ENCODE measurements at regions not wholly inside any gene's neighbourhood (a gene's known extent, or its start where the extent isn't known, plus 50 kb on each side); places are given as distances from the start of the nearest gene placed in this dataset.
"Not testable (repeated sequence)": the region's sequence is repeated elsewhere in the genome, so short reads cannot be mapped to it uniquely, and the experiment has no call there.

DNA sequence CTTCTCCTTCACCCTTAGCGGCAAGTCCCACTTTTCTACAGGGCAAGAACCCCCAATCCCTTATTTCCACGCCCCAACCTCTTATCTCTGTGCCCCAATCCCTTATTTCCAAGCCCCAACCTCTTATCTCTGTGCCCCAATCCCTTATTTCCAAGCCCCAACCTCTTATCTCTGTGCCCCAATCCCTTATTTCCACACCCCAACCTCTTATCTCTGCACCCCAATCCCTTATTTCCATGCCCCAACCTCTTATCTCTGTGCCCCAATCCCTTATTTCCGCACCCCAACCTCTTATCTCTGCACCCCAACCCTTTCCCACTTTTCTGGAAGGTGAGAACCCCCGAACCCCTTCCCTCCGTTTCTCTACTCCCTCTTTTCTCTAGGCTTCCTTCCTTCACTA is 116.1 kb upstream of the GJE1 start:
- not testable (repeated sequence) for DNase-seq (ENCODE audit: insufficient read length, low spot score); FAIRE-seq

- FAIRE-seq; DNase-seq (ENCODE audit: insufficient read length, low spot score): not testable (repeated sequence)
Observed at GRCh38 chr6:142015463-142015862, 117.3 kb upstream of the GJE1 start.

DNA sequence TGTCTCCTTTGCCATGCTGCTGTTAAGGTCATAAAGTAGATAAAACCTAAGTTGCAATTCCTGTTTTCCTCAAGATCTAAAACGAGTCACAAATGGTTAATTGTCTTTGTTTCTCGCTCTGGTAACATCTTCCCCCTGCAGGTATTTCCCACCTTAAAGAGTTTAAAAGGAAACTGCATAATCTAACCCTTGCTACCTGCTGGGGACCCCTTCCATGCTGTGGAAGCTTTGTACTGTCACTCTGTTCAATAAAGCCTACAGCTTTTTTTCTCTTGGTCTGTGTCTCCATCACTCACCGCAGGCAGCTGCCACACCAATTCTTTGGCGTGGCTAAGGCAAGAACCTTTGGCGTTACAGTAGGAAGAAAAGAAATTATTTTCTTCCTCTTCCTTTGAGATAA is 117.7 kb upstream of the GJE1 start:
- DNase-seq (ENCODE audit: insufficient read length, low spot score), result no peak
- no peak for FAIRE-seq

DNA sequence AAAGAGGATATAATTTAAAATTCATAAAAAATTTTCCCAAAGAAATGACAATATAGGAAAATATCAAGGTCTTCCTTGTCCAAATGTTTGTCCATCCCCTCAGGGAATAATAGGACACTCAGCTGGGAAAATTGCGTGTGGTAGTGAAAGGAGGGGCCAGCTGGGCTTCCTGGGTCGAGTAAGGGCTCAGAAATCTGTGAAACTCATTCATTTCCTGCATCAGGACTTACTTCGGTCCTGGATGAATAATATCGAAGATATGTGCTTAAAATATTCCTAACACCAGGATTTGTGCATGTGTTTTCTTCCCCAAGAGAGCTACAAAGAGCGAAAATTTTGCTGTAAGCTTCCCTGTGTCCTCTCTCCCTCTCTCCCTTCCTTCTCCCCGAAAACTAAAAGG is 118.2 kb upstream of the GJE1 start:
- FAIRE-seq, result no peak
- DNase-seq (ENCODE audit: insufficient read length, low spot score), result no peak

- no peak for DNase-seq (ENCODE audit: insufficient read length, low spot score)
Observed at GRCh38 chr6:142013875-142014495, 118.7 kb upstream of the GJE1 start.

DNA sequence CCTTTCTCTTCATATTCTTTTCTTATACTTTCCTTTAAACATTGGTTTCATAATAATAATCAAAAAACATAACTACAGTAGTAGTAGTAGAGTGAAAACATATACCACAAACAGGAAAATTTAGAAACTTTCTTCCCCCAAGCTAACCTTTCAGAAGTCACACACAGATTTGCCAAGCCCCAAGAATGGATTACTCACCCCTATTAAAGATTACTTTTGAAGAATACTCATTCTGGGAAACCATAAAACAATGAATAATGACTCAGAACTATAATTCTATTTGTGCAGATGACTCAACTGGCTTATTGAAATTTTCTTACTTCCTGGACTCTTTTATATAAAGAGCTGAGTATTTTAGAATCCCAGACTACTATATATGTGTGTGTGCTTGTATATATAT is 119.4 kb upstream of the GJE1 start:
- no peak for DNase-seq (ENCODE audit: insufficient read length, low spot score)
- FAIRE-seq, result no peak

More at GRCh38 chr6:142013875-142014495, 118.7 kb upstream of the GJE1 start:
- FAIRE-seq, result no peak

GRCh38 chr6:142011775-142012174 is 121.0 kb upstream of the GJE1 start:
- DNase-seq (ENCODE audit: insufficient read length, low spot score) (no peak), FAIRE-seq (no peak)

DNA sequence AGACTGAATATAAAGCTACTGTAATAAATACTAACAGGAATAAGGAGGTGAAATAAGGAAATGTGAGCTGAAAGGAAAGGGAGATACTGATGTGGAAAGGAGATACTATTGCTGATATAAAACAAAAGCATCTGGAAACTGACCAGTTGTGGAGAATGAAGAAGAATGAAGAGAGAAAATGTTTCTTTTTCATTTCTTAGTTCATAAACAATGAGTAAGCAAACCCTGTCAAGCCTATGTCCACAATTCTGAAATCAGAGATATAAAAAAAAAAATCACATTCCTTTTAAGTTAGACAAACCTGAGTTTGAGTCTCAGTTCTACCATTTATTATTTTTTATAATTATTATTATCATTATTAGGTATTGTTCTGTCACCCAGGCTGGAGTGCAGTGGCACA is 121.6 kb upstream of the GJE1 start:
- no peak for DNase-seq (ENCODE audit: insufficient read length, low spot score)
- no peak for FAIRE-seq

DNA sequence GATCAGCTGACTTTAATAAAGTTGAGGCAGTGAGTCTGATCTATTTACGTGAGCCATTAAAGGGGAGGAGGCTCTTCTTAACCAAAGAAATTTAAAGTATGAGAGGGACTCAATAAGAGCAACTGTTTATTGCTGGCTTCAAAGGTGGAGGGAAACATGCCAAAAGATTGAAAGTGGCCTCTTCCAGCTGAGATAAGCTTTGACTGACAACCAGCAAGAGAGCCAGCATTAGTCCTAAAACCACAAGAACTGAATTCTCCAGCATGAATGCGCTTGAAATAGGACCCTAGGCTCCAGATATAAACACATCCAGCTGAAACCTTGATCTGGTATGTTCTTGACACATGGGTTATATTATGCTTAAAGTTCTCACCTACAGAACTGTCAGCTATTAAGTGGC is 123.1 kb upstream of the GJE1 start:
- no peak for FAIRE-seq
- DNase-seq (ENCODE audit: insufficient read length, low spot score), result no peak

GRCh38 chr6:142008781-142009180 is 123.9 kb upstream of the GJE1 start:
- FAIRE-seq (no peak), DNase-seq (ENCODE audit: insufficient read length, low spot score) (no peak)

GRCh38 chr6:142008016-142008735 is 124.5 kb upstream of the GJE1 start:
- no peak for FAIRE-seq

GRCh38 chr6:142005021-142005420 is 127.7 kb upstream of the GJE1 start:
- DNase-seq (ENCODE audit: insufficient read length, low spot score) (no peak), FAIRE-seq (no peak)

More at GRCh38 chr6:142008016-142008735, 124.5 kb upstream of the GJE1 start:
- no peak for DNase-seq (ENCODE audit: insufficient read length, low spot score)

GRCh38 chr6:142002825-142003405 is 129.8 kb upstream of the GJE1 start:
- FAIRE-seq (no peak), DNase-seq (ENCODE audit: insufficient read length, low spot score) (no peak)

- DNase-seq (ENCODE audit: insufficient read length, low spot score) (no peak), FAIRE-seq (no peak)
Observed at GRCh38 chr6:141996823-141997222, 135.9 kb upstream of the GJE1 start.

GRCh38 chr6:141992109-141992508 is 140.6 kb upstream of the GJE1 start:
- no peak for DNase-seq (ENCODE audit: insufficient read length, low spot score)
- no peak for FAIRE-seq

DNA sequence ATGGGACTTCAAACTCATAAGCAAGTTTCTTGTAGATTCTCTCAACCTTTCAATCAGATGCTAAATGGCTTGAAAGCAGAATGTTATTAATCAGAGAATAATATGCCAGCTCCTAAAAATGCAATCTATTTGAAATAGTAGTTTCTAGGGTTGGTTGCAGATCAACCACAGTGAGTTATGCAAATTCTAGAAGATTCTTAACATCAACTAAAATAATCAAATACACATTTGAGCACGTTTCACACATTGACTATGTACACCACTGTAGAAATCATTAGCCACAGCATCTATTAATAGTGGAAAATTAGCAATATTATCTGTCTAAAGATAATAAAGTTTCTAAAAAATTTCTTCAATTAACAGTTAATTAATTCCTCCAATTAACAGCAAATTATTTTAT is 141.9 kb upstream of the GJE1 start:
- DNase-seq (ENCODE audit: insufficient read length, low spot score) (no peak), FAIRE-seq (no peak)

GRCh38 chr6:141989706-141989959 is 143.1 kb upstream of the GJE1 start:
- FAIRE-seq (no peak), DNase-seq (ENCODE audit: insufficient read length, low spot score) (no peak)

GRCh38 chr6:141988954-141989705 is 143.6 kb upstream of the GJE1 start:
- peak; percentile 84 for FAIRE-seq
- DNase-seq (ENCODE audit: insufficient read length, low spot score), result peak; percentile 12

GRCh38 chr6:141988327-141988726 is 144.4 kb upstream of the GJE1 start:
- no peak for FAIRE-seq
- DNase-seq (ENCODE audit: insufficient read length, low spot score), result no peak

GRCh38 chr6:141986457-141986856 is 146.3 kb upstream of the GJE1 start:
- FAIRE-seq (no peak), DNase-seq (ENCODE audit: insufficient read length, low spot score) (no peak)

DNA sequence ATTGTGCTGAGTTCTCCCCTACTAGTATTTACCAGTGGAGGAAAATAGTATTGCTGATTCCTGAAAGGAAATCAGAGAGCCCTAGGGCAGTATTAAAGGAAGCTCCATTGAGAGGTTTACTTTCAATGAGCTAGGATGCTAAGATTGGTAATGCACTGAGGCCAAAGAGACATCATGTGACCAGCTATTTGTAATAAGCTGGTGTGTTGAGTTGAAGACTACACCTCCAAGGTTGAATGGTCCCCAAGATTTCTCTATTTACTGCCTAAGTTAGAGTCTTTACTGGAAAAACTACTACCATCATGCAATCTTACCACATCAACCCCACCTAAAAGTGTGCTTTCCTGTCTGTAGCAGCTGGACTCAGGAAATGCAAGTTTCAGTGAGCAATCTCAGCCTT is 151.5 kb upstream of the GJE1 start:
- no peak for FAIRE-seq
- no peak for DNase-seq (ENCODE audit: insufficient read length, low spot score)

DNA sequence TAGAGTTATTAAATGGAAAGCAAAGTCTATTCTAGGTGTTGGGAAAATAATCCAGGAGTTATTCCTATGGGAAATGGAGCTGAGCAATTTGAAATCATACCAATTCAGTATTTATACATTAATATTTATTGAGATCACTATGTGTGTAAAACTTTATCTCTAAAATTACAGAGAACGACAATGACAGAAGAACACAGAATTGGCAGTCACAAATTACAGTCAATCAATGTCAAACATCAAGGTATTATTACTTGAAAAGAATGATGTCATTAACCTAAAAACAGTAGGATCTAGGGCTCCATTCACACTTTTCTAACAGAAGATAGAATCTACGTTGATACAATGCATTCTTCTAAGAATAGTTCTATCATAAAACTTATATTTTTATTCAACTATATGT is 154.9 kb upstream of the GJE1 start:
- DNase-seq (ENCODE audit: insufficient read length, low spot score), result no peak
- FAIRE-seq, result no peak
